Stimulated activated CD4-positive, alpha-beta T cell treated with anti-CD3 and anti-CD28 coated beads, Interleukin-4, amount 100 ng/mL, for 24 hours (primary cell): ENCODE measurements at regions not wholly inside any gene's neighbourhood (a gene's known extent, or its start where the extent isn't known, plus 50 kb on each side); places are given as distances from the start of the nearest gene placed in this dataset.
"Not testable (repeated sequence)": the region's sequence is repeated elsewhere in the genome, so short reads cannot be mapped to it uniquely, and the experiment has no call there.

Experiments
- DNase-seq: peaks from one replicate; pipeline ENCODE4 v3.0.0-alpha.2; 2020

DNA sequence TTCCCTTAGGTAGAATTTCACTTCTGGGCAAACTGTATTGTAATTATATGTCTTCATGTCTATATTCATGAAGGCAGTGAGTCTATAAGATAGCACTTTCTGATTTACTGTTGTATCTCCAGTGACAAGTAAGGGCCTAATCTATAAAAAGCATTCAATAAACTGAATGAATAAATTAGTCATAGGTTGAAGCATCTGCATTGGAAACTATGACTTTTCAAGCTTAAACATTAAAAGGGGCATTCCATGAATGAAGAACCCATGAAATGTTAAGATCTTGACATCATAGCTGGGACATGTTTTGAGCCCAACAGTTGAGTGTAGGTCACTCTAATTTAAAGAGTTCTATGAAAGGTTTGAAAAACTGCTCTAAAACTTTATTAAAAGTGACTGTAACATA lies 159.3 kb upstream of the LCORL start:
- DNase-seq = no peak

DNA sequence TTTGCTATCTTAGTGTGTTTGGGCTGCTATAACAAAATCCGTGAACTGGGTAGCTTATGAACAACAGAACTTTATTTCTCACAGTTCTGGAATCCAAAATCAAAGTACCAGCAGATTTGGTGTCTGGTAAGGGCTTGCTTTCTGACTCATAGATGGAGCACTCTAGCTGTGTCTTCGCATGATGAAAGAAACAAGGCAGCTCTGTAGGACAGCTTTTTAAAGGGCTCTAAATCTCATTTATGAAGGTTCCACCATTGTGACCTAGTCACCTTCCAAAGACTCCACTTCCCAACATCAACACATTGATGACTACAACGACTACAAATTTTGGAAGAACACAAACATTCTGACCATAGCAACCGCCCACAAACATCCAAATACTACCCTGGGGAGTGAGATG lies 158.6 kb upstream of the LCORL start:
- DNase-seq = no peak

DNA sequence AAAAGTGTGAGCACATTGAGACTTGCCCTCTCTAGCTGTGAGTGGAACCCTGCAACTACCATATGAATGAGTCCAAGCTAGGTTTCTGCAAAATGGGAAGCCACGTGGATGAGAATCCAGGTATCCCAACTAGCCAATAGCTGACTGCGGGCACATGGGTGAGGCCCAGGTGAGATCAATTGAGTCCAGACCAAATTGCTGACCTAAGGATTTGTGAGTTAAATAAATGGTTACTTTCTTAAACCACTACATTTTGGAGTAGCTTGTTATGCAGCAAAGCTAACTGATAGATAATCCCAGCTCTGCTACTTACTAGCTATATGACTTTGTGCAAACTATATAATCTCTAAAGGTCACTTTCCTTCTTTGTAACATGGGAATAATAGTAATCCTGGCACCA lies 150.3 kb upstream of the LCORL start:
- no peak for DNase-seq

DNA sequence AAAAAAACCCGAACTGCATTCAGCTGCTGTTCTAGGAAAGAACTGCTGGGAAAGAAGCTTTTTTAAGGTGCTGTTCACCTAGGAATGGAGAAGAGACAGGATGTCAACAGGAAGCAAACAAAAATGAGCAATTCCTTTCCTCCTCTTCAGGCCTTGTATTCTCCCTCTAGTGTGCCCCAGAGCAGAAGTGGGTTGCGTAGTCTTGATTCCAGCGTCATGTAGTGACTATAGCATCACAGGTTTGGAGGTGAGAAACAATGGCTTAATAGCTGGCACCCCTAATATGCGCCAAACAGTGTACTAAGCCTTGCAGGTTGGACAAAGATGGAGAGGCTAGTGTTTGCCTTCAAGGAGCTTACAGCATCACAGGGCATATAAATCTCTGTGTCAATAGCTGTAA lies 146.3 kb upstream of the LCORL start:
- no peak for DNase-seq

DNA sequence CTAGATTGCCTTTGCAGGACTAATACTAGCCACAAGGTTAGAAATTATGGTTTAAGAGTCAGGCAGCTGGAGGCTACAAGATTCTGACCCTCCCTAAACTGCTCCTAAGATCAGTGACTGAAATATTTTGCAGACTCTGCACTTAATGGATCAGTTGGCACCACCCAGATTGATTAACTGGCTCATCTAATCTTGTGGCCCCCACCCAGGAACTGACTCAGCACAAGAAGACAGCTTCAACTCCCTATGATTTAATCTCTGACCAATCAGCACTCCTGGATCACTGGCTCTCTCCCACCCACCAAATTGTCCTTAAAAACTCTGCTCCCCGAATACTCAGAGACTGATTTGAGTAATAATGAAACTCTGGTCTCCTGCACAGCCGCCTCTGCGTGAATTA lies 145.4 kb upstream of the LCORL start:
- DNase-seq = no peak

DNA sequence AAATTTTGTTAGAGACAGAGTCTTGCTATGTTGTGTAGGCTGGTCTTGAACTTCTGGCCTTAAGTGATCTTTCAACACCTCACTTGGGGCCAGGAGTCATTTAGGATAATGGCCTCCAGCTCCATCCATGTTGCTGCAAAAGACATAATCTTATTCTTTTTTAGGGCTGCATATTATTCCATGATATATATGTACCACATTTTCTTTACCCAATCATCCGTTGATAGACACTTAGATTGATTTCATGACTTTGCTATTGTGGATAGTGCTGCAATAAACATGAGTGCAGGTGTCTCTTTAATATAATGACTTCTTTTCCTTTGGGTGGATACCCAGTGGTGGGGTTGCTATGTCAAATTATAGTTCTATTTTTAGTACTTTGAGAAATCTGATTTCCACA lies 140.9 kb upstream of the LCORL start:
- DNase-seq = no peak

DNA sequence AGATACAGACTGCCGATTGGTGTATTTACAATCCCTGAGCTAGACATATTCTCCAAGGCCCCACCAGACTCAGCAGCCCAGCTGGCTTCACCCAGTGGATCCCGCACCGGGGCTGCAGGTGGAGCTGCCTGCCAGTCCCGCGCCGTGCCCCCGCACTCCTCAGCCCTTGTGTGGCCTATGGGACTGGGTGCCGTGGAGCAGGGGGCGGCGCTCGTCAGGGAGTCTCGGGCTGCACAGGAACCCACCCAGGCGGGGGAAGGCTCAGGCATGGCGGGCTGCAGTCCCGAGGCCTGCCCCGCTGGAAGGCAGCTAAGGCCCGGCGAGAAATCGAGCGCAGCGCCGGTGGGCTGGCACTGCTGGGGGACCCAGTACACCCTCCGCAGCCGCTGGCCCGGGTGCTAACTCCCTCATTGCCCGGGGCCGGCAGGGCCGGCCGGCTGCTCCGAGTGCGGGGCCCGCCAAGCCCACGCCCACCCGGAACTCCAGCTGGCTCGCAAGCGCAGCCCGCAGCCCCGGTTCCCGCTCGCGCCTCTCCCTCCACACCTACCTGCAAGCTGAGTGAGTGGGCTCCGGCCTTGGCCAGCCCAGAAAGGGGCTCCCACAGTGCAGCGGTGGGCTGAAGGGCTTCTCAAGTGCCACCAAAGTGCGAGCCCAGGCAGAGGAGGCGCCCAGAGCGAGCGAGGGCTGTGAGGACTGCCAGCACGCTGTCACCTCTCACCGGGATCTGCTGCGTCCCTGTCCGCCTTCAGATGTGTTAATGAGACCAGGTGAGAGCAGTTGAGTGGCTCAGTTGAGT lies 137.8 kb upstream of the LCORL start:
- not testable (repeated sequence) for DNase-seq

DNA sequence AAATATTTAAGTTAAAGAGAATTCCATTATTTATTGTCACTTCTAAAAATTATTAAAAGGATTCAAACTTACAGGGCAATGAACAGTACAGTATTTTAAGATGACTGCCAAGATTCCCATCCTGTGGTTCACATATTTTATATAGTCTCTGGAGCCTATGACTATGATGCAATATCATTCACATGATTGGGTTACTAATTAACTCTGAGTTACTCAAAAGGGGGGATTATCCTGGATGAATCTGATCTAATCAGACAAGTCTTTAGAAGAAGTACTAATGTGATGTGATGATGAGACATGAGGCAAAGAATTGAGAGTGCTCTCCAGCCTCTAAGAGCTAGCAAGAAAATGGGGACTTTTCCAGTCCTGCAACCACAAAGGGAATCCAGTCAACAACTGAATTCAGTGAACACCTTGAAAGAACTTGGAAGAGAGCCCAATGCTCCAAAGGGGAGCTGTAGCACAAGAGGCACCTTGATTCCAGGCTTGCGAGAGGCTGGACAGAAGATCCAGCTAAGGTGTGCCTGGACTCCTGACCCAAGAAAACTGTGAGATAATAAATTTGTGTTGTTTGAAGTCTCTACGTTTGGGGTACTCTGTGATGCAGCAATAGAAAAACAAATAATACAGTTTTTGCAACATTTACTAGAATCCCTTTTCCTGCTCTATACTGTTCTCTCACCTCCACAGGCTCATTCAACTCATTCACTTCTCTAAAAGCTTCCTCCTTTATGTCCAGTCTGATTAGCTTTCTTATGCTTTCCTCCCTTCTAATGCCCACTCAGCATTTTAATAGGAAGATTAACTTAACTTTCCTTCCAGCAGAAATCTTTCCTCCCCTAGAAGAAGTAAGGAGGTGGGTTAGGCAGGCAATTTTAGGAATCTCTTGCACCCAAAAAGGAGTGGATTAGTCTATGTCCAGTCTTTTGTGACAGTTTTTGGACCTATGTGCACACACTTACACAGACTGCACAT lies 133.8 kb upstream of the LCORL start:
- no peak for DNase-seq

DNA sequence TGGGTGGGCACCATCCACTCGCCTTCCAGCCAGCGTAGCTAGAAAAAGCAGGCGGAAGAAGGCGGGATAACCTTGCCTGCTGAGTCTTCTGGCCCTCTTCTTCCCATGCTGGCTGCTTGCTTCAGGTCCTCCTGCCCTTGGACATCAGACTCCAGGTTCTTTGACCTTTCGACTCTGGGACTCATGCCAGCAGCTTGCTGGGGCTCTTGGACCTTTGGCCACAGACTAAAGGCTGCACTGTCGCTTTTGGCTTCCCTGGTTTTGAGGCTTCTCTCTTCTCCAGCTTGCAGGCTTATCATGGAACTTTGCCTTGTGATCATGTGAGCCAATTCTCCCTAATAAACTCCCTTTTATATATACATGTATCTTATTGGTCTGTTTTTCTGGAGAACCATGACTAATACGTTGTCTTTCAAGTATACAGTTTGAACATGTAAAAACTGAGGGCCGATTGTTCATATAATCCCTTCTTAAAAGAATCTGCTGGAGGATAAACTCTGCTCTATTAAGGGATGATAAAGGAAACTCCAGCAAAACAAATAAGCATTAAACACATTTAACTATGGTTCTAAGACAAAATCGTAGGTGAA lies 116.6 kb upstream of the LCORL start:
- DNase-seq = no peak

DNA sequence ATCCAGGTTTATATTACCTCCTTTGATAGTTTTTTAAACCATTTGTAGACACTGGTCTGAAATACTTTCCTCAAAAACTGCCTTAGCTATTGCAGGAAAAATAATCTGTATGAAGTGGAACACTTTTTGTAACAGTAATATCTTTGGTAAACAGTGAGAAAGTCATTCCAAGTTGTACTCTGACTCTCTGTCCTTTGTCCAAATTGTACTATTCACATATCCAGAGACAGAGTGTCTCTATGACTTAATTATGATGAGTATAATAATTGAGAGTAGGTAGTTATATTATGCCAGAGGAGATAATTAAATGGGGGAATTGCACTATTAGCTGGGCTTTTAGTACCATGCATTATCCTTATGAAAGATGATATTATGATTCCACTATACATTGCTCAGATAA lies 112.6 kb upstream of the LCORL start:
- DNase-seq = no peak

DNA sequence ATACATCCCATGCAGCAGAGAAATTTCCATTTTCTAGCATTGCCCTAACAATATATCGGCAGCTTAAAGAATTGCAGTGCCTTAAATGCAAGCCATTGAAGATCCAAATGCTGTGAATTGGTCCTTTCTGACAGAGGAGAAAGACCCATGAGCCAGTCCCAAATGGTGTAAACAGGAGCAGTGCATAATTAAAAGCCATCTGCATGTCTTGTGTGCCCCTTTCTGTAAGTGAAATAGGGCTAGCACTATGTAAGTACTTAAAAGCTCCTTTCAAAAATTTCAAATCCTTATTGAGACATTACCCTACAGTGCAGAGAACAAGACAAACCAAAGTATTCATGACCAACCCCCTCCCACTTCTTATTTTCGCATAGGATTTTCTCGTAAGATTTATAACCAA lies 108.7 kb upstream of the LCORL start:
- no peak for DNase-seq

DNA sequence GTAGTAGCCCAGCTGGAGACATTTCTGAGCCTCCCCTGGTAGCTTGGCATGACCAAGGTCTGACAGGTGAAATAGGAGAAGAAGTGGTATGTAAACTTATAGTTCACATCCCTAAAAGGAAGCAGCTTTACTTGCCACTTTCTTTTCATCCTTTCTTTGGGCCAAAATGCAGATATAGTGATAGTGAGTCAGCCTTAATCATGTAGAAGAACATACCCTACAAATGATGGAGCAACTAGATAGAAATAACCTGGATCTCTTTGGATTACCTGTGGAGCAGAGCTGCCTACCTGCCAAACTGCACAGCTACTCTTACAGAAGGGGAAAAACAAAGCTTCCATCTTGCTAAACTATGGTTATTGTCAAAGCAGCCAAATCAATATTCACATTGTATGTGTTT lies 106.7 kb upstream of the LCORL start:
- DNase-seq = no peak

DNA sequence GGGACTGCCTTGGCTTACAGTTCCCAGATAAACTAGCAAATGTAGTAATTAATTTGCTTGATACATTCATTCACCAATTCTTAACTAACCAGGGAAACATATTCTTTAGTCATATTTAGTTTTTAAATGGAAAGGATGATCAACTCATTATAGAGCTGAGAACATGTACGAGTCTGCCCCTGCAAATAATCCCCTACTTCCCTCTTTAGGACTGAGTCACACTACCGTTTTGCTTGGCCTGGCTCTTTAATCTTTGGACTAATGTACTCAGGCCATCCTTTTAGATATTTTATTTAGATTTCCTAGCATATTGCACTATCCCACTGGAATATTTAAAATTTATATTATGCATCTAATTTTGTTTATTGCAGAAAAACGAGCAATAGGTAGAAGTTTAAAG lies 105.5 kb upstream of the LCORL start:
- no peak for DNase-seq

DNA sequence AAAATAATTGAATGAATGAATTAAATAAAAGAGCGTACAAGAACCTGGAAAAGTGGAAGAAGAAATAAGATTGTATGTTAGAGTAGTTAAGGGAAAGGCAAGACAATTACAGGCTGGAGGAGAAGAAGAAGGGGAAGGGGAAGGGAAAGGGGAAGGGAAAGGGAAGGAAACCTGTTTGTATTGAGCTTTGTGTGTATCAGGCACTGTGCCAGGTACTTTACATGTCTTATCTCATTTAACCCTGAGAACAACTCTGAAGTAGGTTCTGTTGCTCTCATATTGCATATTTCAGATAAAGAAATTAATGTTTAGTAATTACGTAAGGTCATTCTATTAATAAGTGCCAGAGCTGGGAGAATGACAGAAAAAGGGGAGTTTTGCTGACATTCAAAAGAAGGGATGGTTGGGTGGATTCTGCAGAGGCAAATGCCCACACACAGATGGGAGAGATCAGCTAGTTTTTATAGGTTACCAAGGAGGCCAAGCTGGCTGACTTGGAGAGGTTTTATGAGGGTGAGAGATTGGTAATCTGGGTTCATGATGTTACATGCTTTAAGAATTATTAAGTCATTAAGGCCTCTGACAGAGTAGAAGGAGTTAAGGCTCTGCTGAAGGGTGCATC lies 92.3 kb upstream of the LCORL start:
- no peak for DNase-seq

DNA sequence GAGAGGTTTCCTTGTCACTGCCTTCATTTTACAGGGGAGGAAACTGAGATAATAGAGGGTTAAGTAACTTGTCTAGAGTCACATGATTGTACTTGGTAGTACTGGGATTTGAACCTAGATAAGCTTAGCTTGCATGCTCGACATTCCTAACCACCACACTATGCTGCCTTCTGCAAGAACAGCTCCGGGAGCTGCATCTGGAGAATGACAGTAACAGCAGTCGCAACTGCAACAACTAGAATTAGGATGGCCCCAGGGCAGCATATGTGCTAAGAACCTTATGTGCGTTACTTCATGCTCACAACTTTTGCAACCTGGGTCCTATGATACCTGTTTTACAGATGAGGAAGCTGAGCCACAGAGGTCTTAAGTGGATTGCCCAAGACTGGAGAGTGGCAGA lies 89.5 kb upstream of the LCORL start:
- DNase-seq = no peak

DNA sequence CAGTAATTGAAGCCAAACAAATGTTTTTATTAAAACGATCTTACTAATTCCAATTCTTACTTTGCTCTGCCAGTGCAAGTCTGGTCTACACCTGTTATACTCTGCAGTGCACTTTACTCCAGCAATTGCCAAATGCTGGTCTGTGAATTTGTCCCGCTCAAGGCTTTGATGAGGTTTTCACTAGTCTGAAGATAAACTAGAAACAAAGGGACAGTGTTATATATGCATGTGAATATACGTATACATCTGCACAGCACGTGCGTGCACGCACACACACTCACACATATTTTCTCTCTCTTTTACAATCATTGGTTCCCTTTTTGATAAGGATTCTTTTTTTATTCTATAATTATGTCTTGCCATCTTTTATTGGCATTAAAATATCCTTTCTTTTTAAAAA lies 88.5 kb upstream of the LCORL start:
- no peak for DNase-seq

DNA sequence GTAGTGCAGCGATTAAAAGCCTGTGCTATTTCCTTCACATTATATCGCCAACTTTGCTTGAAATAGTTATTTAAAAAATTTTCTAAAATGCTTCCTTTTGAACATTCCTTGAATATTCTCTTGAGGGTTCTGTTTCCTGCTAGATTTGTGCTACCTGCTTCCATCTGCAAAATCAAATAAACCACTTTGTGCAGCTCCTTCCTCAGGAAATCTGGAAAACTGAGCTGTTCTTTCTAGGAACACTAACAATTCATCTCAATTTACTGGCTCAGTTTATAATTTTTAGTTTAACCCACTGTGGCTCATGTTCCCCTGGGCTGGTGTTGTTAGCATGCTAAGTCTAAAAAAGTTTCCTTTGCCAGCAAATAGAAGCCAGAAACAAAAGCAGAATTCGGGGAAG lies 88.1 kb upstream of the LCORL start:
- DNase-seq = no peak

DNA sequence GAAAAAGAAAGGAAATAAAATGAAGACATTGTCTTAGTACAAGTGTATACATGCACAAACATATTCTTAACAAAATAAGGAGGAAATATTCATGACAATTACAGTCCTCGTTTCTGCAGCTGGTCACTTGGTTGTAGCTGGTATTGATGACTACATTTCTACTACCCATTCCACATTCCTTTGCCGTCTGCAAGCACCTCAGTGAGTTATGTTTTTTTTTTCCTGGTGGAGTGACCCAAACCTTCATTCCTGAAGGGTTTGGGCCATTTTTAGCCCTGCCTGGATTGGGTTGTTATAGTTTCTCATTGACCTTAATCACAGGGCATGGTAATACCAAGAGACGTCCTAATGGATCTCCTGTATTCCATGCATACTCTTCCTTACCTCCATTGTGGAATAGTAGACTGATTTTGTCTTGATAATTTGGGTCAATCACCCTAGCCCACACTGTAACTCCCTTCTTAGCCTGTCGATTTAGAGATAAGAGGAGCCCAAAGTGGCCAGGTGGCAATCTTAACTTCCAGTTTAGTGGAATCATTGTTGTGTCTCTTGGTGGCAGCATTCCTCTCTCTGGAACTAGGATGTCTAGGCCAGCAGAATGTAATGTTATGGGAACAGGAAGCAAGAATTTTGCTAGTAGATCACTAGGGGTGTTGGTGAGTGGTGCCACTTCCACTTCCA lies 86.4 kb upstream of the LCORL start:
- DNase-seq = not testable (repeated sequence)

DNA sequence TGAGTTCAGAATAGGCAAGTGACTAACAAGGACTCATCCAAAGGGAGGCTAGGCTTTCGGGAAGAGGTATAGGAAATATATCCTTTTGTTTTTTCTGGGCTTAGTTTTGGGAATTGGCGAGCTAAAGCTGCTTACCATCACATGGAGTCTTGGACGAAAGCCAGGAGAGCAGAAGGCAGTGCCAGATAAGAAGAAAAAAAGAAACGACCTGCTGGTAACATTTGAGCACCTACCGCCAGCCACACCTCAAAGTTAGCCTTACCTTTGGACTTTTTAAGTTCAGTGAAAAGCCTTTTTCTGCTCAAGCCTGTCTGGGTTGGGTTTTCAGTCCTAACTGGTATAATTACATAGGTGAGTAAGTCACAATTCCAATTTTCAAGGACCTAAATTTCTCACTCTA lies 85.1 kb upstream of the LCORL start:
- no peak for DNase-seq

DNA sequence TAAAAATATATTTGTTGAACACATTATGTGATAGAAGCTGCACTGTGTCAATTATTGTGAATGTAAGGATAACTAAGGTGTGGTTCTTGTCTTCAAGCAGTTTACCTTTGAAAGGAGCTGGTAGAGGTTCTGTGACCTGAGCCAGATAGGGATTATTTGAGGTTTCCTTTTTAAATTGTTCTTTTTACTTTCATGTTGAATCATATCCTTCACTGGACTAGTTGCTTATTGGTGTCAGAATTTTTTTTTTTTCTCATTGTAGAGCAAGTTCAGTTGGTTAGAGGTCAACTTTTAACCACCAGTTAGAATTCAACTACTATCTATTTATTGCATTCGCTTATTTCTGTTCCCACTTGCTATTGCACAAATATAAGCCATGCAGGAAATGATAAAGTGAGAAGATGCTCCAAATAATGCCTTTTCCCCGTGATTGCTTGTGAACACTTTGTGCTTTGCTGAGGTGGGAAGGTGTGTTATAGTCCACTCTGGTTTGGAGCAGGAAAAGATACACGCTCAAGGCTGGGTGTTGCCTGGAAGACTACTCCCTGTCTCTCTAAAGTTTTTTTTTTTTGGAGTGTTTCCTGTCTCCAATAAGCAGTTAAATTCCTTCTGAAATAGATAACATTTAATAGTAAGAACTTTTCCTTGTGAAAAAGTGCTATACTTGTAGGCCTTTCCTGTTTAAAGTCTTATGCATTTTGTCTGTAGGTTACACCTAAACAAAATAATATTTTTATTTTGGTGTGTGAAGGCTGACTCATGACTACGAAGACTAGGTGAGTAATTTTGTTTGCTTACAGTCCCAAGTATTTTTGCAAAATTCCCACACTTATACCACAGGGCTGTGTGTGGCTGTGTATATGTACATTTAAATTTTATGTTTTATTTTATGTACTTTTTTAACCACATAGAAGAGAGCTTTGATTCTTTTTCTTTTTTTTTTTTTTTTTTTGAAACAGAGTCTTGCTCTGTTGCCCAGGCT lies 83.8 kb upstream of the LCORL start:
- no peak for DNase-seq

DNA sequence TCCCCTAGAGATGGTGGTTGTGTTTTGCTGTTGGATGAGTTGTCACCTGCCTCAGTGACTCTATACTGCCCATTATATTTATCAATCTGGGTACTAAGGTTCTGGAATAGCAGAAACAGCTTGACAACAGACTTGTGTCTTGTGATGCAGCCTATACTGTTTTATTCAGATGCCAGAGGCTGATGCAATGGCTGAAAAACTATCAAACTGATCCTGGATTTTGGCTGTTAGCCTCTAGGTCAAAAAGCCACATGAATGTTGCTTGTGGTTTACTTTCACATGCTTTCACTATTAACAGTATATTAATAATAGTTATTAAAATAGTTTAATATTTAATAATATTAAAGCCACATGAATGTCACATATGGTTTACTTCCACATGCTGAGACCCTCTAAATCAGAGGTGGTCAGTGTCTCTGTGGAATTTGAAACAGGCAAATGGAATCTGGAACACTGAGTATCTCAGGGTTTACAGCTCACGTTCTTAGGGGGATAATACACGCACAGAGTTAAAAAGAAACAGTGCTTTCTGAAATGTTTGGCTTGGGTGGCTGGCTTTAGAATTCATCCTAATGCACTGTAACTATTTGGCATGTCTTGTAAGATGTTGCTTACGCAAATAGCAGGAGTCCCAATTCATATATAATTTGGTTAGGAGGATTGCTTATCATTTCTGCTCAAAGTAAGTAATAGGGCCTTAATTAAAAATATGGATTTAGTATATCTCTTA lies 82.5 kb upstream of the LCORL start:
- no peak for DNase-seq
